ENCODE measurements at regions not wholly inside any gene's neighbourhood (a gene's known extent, or its start where the extent isn't known, plus 50 kb on each side); places are given as distances from the start of the nearest gene placed in this dataset.
"Not testable (repeated sequence)": the region's sequence is repeated elsewhere in the genome, so short reads cannot be mapped to it uniquely, and the experiment has no call there.

DNA sequence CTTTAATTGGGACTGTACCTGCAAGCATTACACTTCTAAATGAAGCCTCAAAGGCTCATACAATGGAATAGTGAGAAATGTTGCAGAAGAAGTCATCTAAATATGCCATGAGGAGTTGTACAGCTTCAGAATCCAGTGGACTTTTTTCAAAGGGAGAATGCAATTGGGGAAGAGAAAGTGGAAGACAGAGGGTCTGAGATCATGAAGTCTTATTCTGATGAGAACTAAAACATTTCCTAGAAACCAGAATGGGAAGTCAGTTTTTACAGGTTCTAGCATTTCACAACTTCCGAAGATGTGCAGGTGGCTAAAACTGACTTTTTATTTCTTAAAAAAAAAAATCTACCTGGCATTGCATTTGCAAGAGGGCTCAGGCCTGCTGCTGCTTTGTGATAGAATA lies 424.4 kb upstream of the RUNX1 start:
- no peak for DNase-seq (ENCODE audit: low read depth in 2 of 2)

DNA sequence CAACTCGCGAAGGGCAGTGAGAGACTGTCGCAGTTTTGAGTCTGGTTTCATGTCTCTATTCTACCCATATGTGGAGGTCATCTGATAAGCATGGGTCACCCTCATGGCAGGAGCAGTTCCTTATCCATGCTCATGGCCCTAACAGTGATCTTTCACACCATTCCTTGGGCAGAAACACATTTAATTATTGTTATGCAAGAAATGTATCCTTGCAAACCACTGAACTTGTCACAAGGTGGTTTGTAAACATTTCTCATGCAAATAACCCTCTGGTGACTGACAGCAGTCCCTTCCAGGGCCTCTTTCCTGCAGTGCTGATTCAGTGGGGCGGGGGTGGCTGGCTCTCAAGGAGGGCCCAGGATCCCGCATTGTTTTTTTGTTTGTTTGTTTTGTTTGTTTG lies 421.4 kb upstream of the RUNX1 start:
- DNase-seq (ENCODE audit: low read depth in 2 of 2), result no peak

DNA sequence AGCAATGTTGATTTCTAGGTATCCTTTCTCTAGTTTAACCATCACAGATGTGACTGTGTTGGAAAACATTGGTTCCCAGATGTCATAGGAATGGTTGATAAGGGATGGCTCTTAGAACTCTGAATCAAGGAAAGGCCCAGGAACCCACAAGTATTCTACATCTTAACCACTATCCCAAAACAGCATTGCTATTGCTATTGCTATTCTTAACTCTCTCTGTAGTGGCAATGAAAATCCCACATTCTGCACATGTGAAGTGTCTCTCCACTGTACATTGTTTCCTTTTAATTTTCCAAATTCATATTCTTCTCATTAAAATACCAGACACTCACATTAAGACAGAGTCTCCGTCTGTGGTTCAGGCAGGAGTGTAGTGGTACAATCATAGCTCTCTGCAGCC lies 420.4 kb upstream of the RUNX1 start:
- DNase-seq (ENCODE audit: low read depth in 2 of 2), result no peak

- no peak for DNase-seq (ENCODE audit: low read depth in 2 of 2)
Measured at GRCh38 chr21:35468991-35469390, 419.9 kb upstream of the RUNX1 start.

GRCh38 chr21:35467566-35467965 lies 418.5 kb upstream of the RUNX1 start:
- no peak for DNase-seq (ENCODE audit: low read depth in 2 of 2)

DNA sequence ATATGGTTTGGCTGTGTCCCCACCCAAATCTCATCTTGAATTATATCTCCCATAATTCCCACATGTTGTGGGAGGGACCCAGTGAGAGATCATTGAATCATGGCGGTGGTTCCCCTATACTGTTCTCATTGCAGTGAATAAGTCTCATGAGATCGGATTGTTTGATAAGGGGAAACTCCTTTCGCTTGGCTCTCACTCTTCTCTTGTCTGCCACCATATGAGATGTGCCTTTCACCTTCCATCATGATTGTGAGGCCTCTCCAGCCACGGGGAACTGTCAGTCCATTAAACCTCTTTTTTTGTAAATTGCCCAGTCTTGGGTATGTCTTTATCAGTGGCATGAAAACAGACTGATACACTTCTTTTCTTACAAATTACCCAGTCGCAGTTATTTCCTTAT lies 417.6 kb upstream of the RUNX1 start:
- DNase-seq (ENCODE audit: low read depth in 2 of 2), result not testable (repeated sequence)

GRCh38 chr21:35465741-35466140 lies 416.6 kb upstream of the RUNX1 start:
- DNase-seq (ENCODE audit: low read depth in 2 of 2), result no peak

DNA sequence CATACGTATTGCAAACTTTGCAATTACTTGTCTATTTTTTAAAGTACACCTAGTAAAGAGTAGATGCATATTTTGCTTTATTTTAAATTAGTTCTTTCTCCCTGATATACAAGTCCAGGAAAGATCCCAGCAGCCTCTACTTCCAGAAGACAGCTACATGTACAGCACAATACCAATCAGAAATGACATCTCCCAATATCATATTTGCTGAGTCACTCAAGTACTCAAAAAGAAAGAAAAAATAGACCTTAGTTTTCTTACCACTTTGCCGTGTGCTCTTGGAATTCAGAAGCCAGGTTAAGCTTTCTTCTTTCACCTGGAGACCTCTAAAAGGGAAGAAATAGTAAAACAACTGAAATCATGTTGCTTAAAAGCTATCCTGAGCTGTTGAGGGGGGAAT lies 412.6 kb upstream of the RUNX1 start:
- DNase-seq (ENCODE audit: low read depth in 2 of 2), result no peak

GRCh38 chr21:35460441-35460840 lies 411.3 kb upstream of the RUNX1 start:
- DNase-seq (ENCODE audit: low read depth in 2 of 2), result no peak

DNA sequence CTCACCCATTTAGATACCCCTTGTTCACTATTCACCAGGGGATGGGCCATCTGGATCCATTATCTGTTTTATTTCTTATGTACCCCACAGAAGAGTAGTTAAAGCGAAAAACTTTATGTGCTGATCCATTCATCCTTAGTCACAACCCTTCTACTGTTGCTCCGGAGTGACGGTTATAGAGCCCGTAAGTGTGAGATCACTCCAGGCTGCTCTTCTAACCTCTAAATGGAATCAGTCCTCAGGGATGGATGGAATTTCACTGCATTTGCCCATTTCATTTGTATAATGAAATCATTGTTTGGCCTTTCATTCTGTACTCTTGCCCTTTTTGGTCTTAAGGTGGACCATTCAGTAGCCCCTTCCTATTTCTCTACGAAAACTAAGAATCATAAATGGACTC lies 409.3 kb upstream of the RUNX1 start:
- no peak for DNase-seq (ENCODE audit: low read depth in 2 of 2)

- no peak for DNase-seq (ENCODE audit: low read depth in 2 of 2)
Measured at GRCh38 chr21:35457097-35457804, 408.1 kb upstream of the RUNX1 start.

GRCh38 chr21:35451276-35451675 lies 402.2 kb upstream of the RUNX1 start:
- no peak for DNase-seq (ENCODE audit: low read depth in 2 of 2)

DNA sequence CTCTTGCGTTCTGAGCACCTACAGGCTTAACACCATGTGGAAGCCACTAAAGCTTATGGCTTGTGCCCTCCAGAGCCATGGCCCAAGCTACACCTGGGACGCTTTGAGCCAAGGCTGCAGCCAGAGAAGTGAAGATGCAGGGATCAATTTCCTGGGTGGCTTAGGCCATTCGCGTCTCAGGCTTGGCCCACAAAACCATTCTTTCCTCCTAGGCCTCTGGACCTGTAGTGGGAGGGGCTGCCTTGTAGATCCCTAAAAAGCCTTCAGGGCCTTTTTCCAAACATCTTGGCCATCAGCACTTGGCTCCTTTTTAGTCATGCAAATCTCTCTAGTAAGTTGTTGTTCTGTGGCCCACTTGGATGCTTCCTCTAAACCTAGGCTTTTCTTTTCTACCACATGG lies 401.7 kb upstream of the RUNX1 start:
- DNase-seq (ENCODE audit: low read depth in 2 of 2), result no peak

DNA sequence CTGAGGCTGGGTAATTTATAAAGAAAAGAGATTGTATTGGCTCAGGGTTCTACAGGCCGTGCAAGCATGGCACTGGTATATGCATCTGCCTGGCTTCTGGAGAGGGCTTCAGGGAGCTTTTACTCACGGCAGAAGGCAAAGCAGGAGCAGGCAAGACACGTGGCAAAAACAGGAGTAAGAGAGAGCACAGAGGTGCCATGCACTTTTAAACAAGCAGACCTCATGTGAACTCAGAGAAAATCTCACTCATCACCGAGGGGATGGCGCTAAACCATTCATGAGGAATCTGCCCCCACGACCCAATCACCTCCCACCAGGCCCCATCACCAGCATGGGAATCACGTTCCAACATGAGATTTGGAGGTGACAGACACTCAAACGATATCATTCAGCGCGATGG lies 400.7 kb upstream of the RUNX1 start:
- no peak for DNase-seq (ENCODE audit: low read depth in 2 of 2)

DNA sequence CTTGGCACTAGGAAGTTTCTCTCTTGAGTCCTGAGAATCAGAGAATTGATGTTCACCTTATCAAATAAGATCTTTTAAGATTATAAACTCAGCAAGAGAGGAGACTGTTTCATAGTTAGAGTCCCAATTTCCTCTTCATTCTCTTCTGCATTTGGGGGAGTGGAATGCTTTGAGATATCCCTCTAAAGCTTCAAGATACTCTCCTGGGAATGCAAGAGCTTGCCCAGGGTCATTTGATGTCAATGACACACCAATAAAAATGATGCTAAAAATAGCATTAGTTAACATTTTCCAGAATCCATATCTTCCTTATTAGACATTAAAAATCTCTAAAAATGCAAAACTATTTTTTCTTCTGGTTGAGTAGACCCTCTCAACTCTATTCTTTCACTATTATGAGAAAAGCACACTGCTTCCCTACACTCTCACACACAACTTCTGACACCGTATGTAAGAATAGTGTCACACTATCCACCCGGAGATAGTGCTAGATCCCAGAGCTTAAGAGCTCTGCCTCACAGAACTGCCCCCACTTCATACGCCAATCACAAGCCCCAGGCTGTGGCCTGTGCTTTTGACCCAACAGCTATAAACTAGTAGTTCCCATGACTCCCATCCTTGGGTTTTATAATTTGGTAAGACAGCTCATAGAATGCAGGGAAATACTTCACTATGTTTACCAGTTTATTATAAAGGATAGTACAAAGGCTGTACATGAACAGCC lies 399.9 kb upstream of the RUNX1 start:
- no peak for DNase-seq (ENCODE audit: low read depth in 2 of 2)

DNA sequence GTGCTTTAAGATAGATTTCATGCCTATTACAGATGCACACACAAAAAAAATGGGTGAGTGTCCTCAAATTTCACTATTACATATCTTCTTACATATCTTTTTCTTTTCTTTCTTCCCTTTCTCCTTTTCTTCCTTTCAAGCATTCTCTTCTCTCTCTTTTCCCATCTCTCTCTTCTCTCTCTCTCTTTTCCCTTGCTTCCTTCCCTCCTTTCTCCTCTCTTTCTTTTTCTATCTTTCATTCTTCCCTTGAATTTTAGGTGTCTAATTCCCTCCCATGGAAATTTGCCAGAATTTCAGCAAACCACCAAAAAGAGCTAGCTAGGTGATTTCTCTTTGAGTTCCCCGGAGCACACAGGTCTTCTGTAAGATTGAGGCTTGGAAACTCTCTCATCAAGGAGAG lies 395.3 kb upstream of the RUNX1 start:
- DNase-seq (ENCODE audit: low read depth in 2 of 2), result no peak

GRCh38 chr21:35441868-35442582 lies 392.9 kb upstream of the RUNX1 start:
- no peak for DNase-seq (ENCODE audit: low read depth in 2 of 2)

- DNase-seq (ENCODE audit: low read depth in 2 of 2), result no peak
Measured at GRCh38 chr21:35438643-35439404, 389.7 kb upstream of the RUNX1 start.

- DNase-seq (ENCODE audit: low read depth in 2 of 2), result no peak
Measured at GRCh38 chr21:35437941-35438340, 388.8 kb upstream of the RUNX1 start.

- no peak for DNase-seq (ENCODE audit: low read depth in 2 of 2)
Measured at GRCh38 chr21:35436899-35437298, 387.8 kb upstream of the RUNX1 start.

- not testable (repeated sequence) for DNase-seq (ENCODE audit: low read depth in 2 of 2)
Measured at GRCh38 chr21:35432601-35433000, 383.5 kb upstream of the RUNX1 start.

DNA sequence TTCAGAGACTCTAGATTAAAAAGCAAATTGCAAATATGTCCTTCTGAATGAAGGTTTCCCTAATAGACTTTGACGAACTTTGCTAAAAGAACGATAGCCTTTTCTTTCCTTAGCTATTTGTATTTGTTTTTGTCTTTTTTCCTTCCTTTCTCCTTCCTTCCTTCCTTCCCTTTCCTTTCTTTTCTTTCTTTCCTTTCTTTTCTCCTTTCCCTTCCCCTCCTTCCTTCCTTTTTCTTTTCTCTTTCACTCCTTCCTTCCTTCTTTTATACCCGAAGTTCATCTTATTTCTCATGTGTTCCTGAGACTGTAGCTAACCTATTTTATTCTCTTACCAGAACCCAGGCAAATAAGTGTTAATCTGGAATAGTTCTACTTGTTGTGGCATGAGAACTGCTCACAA lies 381.2 kb upstream of the RUNX1 start:
- DNase-seq (ENCODE audit: low read depth in 2 of 2), result no peak
